CD4-positive, alpha-beta T cell treated with Interleukin-1 beta for 1 hour (primary cell): ENCODE measurements at regions not wholly inside any gene's neighbourhood (a gene's known extent, or its start where the extent isn't known, plus 50 kb on each side); places are given as distances from the start of the nearest gene placed in this dataset.

Experiments used
- DNase-seq, 2 donors: peaks; one replicate each; pipeline ENCODE4 v3.0.0-alpha.2; 2020 to 2022

- DNase-seq: no peak
Measured at GRCh38 chr21:41651406-41651805, 115.4 kb downstream of the RIPK4 start.

GRCh38 chr21:41650526-41651145 lies 116.2 kb downstream of the RIPK4 start:
- DNase-seq: no peak

- no peak for DNase-seq
Measured at GRCh38 chr21:41648591-41649031, 118.2 kb downstream of the RIPK4 start.

- no peak for DNase-seq
Measured at GRCh38 chr21:41647806-41648561, 118.9 kb downstream of the RIPK4 start.

GRCh38 chr21:41643246-41643966 lies 123.4 kb downstream of the RIPK4 start:
- no peak for DNase-seq

- DNase-seq: no peak
Measured at GRCh38 chr21:41641821-41642701, 124.8 kb downstream of the RIPK4 start.

- no peak for DNase-seq
Measured at GRCh38 chr21:41641510-41641815, 125.4 kb downstream of the RIPK4 start.

GRCh38 chr21:41640748-41641509 lies 125.9 kb downstream of the RIPK4 start:
- no peak for DNase-seq

GRCh38 chr21:41639766-41640165 lies 127.1 kb downstream of the RIPK4 start:
- no peak for DNase-seq

- DNase-seq: no peak
Measured at GRCh38 chr21:41639336-41639735, 127.5 kb downstream of the RIPK4 start.

GRCh38 chr21:41638201-41638790 lies 128.6 kb downstream of the RIPK4 start:
- no peak for DNase-seq

- no peak for DNase-seq
Measured at GRCh38 chr21:41636636-41637630, 129.0 kb upstream of the TMPRSS2 start.

GRCh38 chr21:41635874-41636273 lies 127.9 kb upstream of the TMPRSS2 start:
- DNase-seq: no peak

- no peak for DNase-seq
Measured at GRCh38 chr21:41634858-41635257, 126.9 kb upstream of the TMPRSS2 start.

GRCh38 chr21:41634211-41634694 lies 126.3 kb upstream of the TMPRSS2 start:
- DNase-seq: no peak

GRCh38 chr21:41633627-41634026 lies 125.7 kb upstream of the TMPRSS2 start:
- no peak for DNase-seq

- no peak for DNase-seq
Measured at GRCh38 chr21:41632748-41633475, 125.0 kb upstream of the TMPRSS2 start.

- no peak for DNase-seq
Measured at GRCh38 chr21:41631564-41632461, 123.9 kb upstream of the TMPRSS2 start.

GRCh38 chr21:41630917-41631316 lies 123.0 kb upstream of the TMPRSS2 start:
- DNase-seq: no peak
